Fibroblast of lung (primary cell): ENCODE measurements at regions not wholly inside any gene's neighbourhood (a gene's known extent, or its start where the extent isn't known, plus 50 kb on each side); places are given as distances from the start of the nearest gene placed in this dataset.
"Not testable (repeated sequence)": the region's sequence is repeated elsewhere in the genome, so short reads cannot be mapped to it uniquely, and the experiment has no call there.

Source experiments
- CTCF ChIP-seq, 2 donors: IDR thresholded peaks in 1 of 2; conservative IDR thresholded peaks in 1 of 2; 1 replicate in 1 of 2; 2 replicates in 1 of 2; pipeline ENCODE4 v1.5.1; 2011 to 2012; ENCODE audit warnings: low read length in 2 of 2, control low read depth in 1 of 2, inconsistent platforms in 1 of 2, low read depth in 1 of 2, mild to moderate bottlenecking in 1 of 2
- EZH2 ChIP-seq: IDR thresholded peaks from 2 replicates; pipeline ENCODE4 v1.5.1; 2012; ENCODE audit warnings: low read length, control low read depth, mild to moderate bottlenecking; ENCODE audit errors: missing control alignments

GRCh38 chrX:80574486-80575086 lies 154.3 kb downstream of the TENT5D start:
- not testable (repeated sequence) for TF ChIP-seq CTCF (conservative IDR thresholded peaks at IDR 0.05 in 1 of 2, IDR thresholded peaks at IDR 0.05 in 1 of 2; ENCODE audit: low read depth in 1 of 2, low read length in 2 of 2); EZH2
